ENCODE measurements at regions not wholly inside any gene's neighbourhood (a gene's known extent, or its start where the extent isn't known, plus 50 kb on each side); places are given as distances from the start of the nearest gene placed in this dataset.

GRCh38 chr1:81238129-81238528, 562.6 kb upstream of the ADGRL2 start:
- Histone ChIP-seq H3K4me1 (ENCODE audit: insufficient read depth, low read length) (peaks cover 50% of the 10 kb centered on the region), H3K27ac (ENCODE audit: low read length) (peak overlapping the region; percentile 49), H3K9ac (ENCODE audit: low read depth, low read length) (peak overlapping the region; percentile 64; the same call in 1 of the 2 replicates), H3K36me3 (ENCODE audit: insufficient read depth, low read depth, low read length) (no peaks in the 10 kb centered on the region), H3K27me3 (ENCODE audit: insufficient read depth, low read length) (no peaks in the 10 kb centered on the region), H3K4me3 (ENCODE audit: low read length) (peak overlapping the region; percentile 44), H3K9me3 (ENCODE audit: insufficient read depth, low read depth, low read length) (no peaks in the 10 kb centered on the region)

GRCh38 chr1:81237473-81238089, 563.2 kb upstream of the ADGRL2 start:
- Histone ChIP-seq H3K36me3 (ENCODE audit: insufficient read depth, low read depth, low read length) (no peaks in the 10 kb centered on the region), H3K9ac (ENCODE audit: low read depth, low read length) (peak overlapping the region; percentile 64; the same call in 1 of the 2 replicates), H3K27ac (ENCODE audit: low read length) (peak overlapping the region; percentile 49), H3K9me3 (ENCODE audit: insufficient read depth, low read depth, low read length) (no peaks in the 10 kb centered on the region), H3K4me3 (ENCODE audit: low read length) (peak overlapping the region; percentile 44), H3K27me3 (ENCODE audit: insufficient read depth, low read length) (no peaks in the 10 kb centered on the region), H3K4me1 (ENCODE audit: insufficient read depth, low read length) (peaks cover 48% of the 10 kb centered on the region)

GRCh38 chr1:81234237-81234636, 566.5 kb upstream of the ADGRL2 start:
- Histone ChIP-seq H3K36me3 (ENCODE audit: insufficient read depth, low read depth, low read length) (no peaks in the 10 kb centered on the region), H3K9me3 (ENCODE audit: insufficient read depth, low read depth, low read length) (no peaks in the 10 kb centered on the region), H3K27ac (ENCODE audit: low read length) (no peak overlapping the region), H3K4me1 (ENCODE audit: insufficient read depth, low read length) (peaks cover 34% of the 10 kb centered on the region), H3K4me3 (ENCODE audit: low read length) (no peak overlapping the region), H3K9ac (ENCODE audit: low read depth, low read length) (no peak overlapping the region), H3K27me3 (ENCODE audit: insufficient read depth, low read length) (no peaks in the 10 kb centered on the region)

GRCh38 chr1:81233591-81233990, 567.1 kb upstream of the ADGRL2 start:
- Histone ChIP-seq H3K4me1 (ENCODE audit: insufficient read depth, low read length) (peaks cover 28% of the 10 kb centered on the region), H3K9ac (ENCODE audit: low read depth, low read length) (no peak overlapping the region), H3K27me3 (ENCODE audit: insufficient read depth, low read length) (no peaks in the 10 kb centered on the region)

GRCh38 chr1:81232420-81232819, 568.3 kb upstream of the ADGRL2 start:
- Histone ChIP-seq H3K27ac (ENCODE audit: low read length) (no peak overlapping the region), H3K36me3 (ENCODE audit: insufficient read depth, low read depth, low read length) (no peaks in the 10 kb centered on the region), H3K9ac (ENCODE audit: low read depth, low read length) (no peak overlapping the region), H3K27me3 (ENCODE audit: insufficient read depth, low read length) (no peaks in the 10 kb centered on the region), H3K4me1 (ENCODE audit: insufficient read depth, low read length) (peaks cover 16% of the 10 kb centered on the region), H3K4me3 (ENCODE audit: low read length) (no peak overlapping the region), H3K9me3 (ENCODE audit: insufficient read depth, low read depth, low read length) (no peaks in the 10 kb centered on the region)

More at GRCh38 chr1:81233591-81233990, 567.1 kb upstream of the ADGRL2 start:
- no peaks in the 10 kb centered on the region for H3K36me3 ChIP-seq (ENCODE audit: insufficient read depth, low read depth, low read length)
- H3K27ac ChIP-seq (ENCODE audit: low read length) = no peak overlapping the region
- H3K9me3 ChIP-seq (ENCODE audit: insufficient read depth, low read depth, low read length) = no peaks in the 10 kb centered on the region
- no peak overlapping the region for H3K4me3 ChIP-seq (ENCODE audit: low read length)

GRCh38 chr1:81231729-81232038, 569.0 kb upstream of the ADGRL2 start:
- H3K36me3 ChIP-seq (ENCODE audit: insufficient read depth, low read depth, low read length) = no peaks in the 10 kb centered on the region

GRCh38 chr1:81230983-81231728, 569.6 kb upstream of the ADGRL2 start:
- H3K4me1 ChIP-seq (ENCODE audit: insufficient read depth, low read length) = peaks cover 17% of the 10 kb centered on the region
- no peaks in the 10 kb centered on the region for H3K36me3 ChIP-seq (ENCODE audit: insufficient read depth, low read depth, low read length)
- H3K27me3 ChIP-seq (ENCODE audit: insufficient read depth, low read length) = no peaks in the 10 kb centered on the region
- H3K27ac ChIP-seq (ENCODE audit: low read length) = no peak overlapping the region
- H3K4me3 ChIP-seq (ENCODE audit: low read length) = no peak overlapping the region
- no peaks in the 10 kb centered on the region for H3K9me3 ChIP-seq (ENCODE audit: insufficient read depth, low read depth, low read length)
- H3K9ac ChIP-seq (ENCODE audit: low read depth, low read length) = no peak overlapping the region

More at GRCh38 chr1:81231729-81232038, 569.0 kb upstream of the ADGRL2 start:
- H3K4me3 ChIP-seq (ENCODE audit: low read length) = no peak overlapping the region
- H3K27ac ChIP-seq (ENCODE audit: low read length) = no peak overlapping the region
- peaks cover 12% of the 10 kb centered on the region for H3K4me1 ChIP-seq (ENCODE audit: insufficient read depth, low read length)
- H3K27me3 ChIP-seq (ENCODE audit: insufficient read depth, low read length) = no peaks in the 10 kb centered on the region
- H3K9me3 ChIP-seq (ENCODE audit: insufficient read depth, low read depth, low read length) = no peaks in the 10 kb centered on the region
- no peak overlapping the region for H3K9ac ChIP-seq (ENCODE audit: low read depth, low read length)

- no peak overlapping the region for H3K27ac ChIP-seq (ENCODE audit: low read length)
- no peaks in the 10 kb centered on the region for H3K27me3 ChIP-seq (ENCODE audit: insufficient read depth, low read length)
- H3K36me3 ChIP-seq (ENCODE audit: insufficient read depth, low read depth, low read length) = no peaks in the 10 kb centered on the region
- H3K4me1 ChIP-seq (ENCODE audit: insufficient read depth, low read length) = peaks cover 26% of the 10 kb centered on the region
- no peak overlapping the region for H3K4me3 ChIP-seq (ENCODE audit: low read length)
- no peak overlapping the region for H3K9ac ChIP-seq (ENCODE audit: low read depth, low read length)
- no peaks in the 10 kb centered on the region for H3K9me3 ChIP-seq (ENCODE audit: insufficient read depth, low read depth, low read length)
Measured at GRCh38 chr1:81228926-81229325, 571.8 kb upstream of the ADGRL2 start.

GRCh38 chr1:81226603-81226928, 574.2 kb upstream of the ADGRL2 start:
- Histone ChIP-seq H3K27ac (ENCODE audit: low read length) (no peak overlapping the region), H3K9me3 (ENCODE audit: insufficient read depth, low read depth, low read length) (no peaks in the 10 kb centered on the region), H3K4me1 (ENCODE audit: insufficient read depth, low read length) (peaks cover 20% of the 10 kb centered on the region; the same call in 1 of the 2 replicates), H3K4me3 (ENCODE audit: low read length) (no peak overlapping the region), H3K36me3 (ENCODE audit: insufficient read depth, low read depth, low read length) (no peaks in the 10 kb centered on the region), H3K9ac (ENCODE audit: low read depth, low read length) (no peak overlapping the region), H3K27me3 (ENCODE audit: insufficient read depth, low read length) (no peaks in the 10 kb centered on the region)

- Histone ChIP-seq H3K27me3 (ENCODE audit: insufficient read depth, low read length) (no peaks in the 10 kb centered on the region), H3K36me3 (ENCODE audit: insufficient read depth, low read depth, low read length) (no peaks in the 10 kb centered on the region), H3K27ac (ENCODE audit: low read length) (no peak overlapping the region), H3K4me1 (ENCODE audit: insufficient read depth, low read length) (peaks cover 14% of the 10 kb centered on the region; the same call in 1 of the 2 replicates), H3K9me3 (ENCODE audit: insufficient read depth, low read depth, low read length) (no peaks in the 10 kb centered on the region), H3K4me3 (ENCODE audit: low read length) (no peak overlapping the region), H3K9ac (ENCODE audit: low read depth, low read length) (no peak overlapping the region)
Measured at GRCh38 chr1:81225789-81226602, 574.7 kb upstream of the ADGRL2 start.

- Histone ChIP-seq H3K36me3 (ENCODE audit: insufficient read depth, low read depth, low read length) (no peaks in the 10 kb centered on the region), H3K9ac (ENCODE audit: low read depth, low read length) (no peak overlapping the region), H3K9me3 (ENCODE audit: insufficient read depth, low read depth, low read length) (no peaks in the 10 kb centered on the region), H3K27me3 (ENCODE audit: insufficient read depth, low read length) (no peaks in the 10 kb centered on the region), H3K4me1 (ENCODE audit: insufficient read depth, low read length) (peaks cover 14% of the 10 kb centered on the region; the same call in 1 of the 2 replicates), H3K4me3 (ENCODE audit: low read length) (no peak overlapping the region), H3K27ac (ENCODE audit: low read length) (no peak overlapping the region)
Measured at GRCh38 chr1:81224222-81224621, 576.5 kb upstream of the ADGRL2 start.

Data from iPS-20b (cell line).